Activated CD8-positive, alpha-beta memory T cell treated with anti-CD3 and anti-CD28 coated beads for 36 hours (primary cell): ENCODE measurements at regions not wholly inside any gene's neighbourhood (a gene's known extent, or its start where the extent isn't known, plus 50 kb on each side); places are given as distances from the start of the nearest gene placed in this dataset.

ENCODE experiments used
- CTCF ChIA-PET: fragments of 350-600 bp; sonication (Branson Sonifier 250); formaldehyde crosslinking; loops from one replicate; lab custom pipeline; 2021; ENCODE audit warnings: antibody characterized with exemption; lab: Charles Lee
- POLR2A ChIA-PET: fragments of 350-600 bp; sonication (Branson Sonifier 250); formaldehyde crosslinking; loops from one replicate; lab custom pipeline; 2021; ENCODE audit warnings: antibody characterized with exemption; lab: Charles Lee

GRCh38 chr2:41933585-41934320 is 114.1 kb upstream of the PKDCC start:
- ChIA-PET POLR2A (no interaction called here), CTCF (interaction anchor here (0.5 kb wide), 1 partner anchor 555 kb away, joined by 3 read pairs; no protein-coding TSS in a partner anchor)

- ChIA-PET CTCF (interaction anchor here (0.5 kb wide), 1 partner anchor 554 kb away, joined by 3 read pairs; no protein-coding TSS in a partner anchor), POLR2A (no interaction called here)
Observed at GRCh38 chr2:41934329-41934958, 113.4 kb upstream of the PKDCC start.

DNA sequence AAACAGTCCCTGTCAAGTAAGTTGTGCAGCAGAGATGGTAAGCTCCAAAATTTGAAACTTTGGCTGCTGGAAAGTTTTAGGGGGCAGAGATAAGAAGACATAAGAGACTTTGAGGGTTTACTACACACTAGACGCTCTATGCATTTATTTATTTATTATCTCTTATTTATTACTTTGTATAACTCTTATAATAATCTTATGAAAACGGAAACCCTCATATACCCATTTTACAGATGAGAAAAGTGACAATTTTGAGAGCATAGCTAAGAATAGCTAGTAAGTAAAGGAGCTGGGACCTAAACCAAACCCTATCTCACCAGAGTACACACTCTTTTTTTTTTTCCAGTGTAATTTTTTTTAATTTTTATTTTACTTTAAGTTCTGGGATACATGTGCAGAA is 112.8 kb upstream of the PKDCC start:
- CTCF ChIA-PET, result no interaction called here
- POLR2A ChIA-PET, result no interaction called here

- ChIA-PET POLR2A (no interaction called here), CTCF (no interaction called here)
Observed at GRCh38 chr2:41935825-41936224, 112.0 kb upstream of the PKDCC start.

DNA sequence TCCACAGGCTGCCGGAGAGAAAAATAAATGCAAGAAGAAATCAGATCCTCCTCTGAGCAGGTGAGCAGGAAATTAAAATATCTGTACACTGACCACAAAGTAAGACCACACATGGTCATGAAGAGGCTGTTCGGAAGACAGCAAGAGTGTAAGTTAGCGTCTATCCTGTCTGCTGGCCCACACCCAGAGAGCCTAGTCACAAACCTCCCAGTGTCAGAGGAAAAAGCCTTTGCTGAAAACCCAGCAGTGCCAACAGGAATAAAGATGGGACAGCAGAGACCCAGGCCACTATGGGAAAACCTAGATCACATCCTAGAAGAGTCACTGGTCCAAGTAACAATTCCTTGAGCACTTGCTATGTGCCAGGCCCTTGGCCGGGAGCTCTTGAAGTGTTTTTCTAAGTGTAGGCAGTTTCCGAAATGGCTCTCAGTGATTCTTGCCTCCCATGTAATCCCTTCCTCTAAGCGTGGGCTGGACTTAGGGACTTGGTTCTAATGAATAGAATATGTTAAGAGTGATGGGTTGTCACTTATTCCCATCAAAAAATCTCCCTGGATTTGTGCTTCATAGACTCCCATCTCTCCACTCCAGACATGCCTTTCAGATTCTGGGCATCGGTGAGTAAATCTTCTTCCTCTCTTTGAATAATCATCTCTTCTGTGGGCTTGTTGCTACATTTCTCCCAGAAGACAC is 110.9 kb upstream of the PKDCC start:
- ChIA-PET CTCF (no interaction called here), POLR2A (no interaction called here)

GRCh38 chr2:41937464-41937906 is 110.3 kb upstream of the PKDCC start:
- ChIA-PET POLR2A (no interaction called here), CTCF (no interaction called here)

- CTCF ChIA-PET, result no interaction called here
- POLR2A ChIA-PET, result no interaction called here
Observed at GRCh38 chr2:41937921-41938708, 109.7 kb upstream of the PKDCC start.

DNA sequence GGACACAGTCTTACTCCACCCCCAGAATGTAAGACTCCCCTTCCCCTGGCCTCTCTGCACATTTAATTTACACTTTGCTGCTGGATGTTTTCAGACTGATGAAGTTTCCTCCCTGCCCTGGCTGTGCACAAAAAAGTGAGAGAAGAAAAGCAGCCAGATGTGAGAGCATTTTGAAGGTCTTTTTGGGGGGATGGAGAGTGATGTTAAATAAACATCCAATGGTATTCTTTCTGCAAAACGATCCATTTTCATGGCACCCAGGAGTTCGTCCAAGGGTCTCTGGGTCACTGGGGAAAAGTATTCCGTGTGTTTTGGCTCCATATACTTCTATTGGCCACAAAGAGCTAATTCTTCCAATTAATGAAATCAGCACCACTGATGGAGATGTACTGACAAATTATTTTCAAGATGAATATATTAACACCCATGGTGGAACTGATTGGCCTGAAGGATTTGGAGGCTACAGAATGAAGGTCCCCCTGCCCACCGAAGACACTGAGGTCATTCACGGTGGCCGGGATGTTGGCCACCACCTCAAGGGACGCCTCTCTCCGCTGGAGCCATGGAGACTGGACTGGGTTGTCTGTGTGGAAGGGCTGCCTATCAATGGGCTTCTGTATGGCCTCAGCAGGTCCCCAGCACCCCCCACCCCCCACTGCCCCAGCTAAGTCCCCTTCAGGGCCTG is 107.6 kb upstream of the PKDCC start:
- ChIA-PET POLR2A (no interaction called here), CTCF (interaction anchor here (1.0 kb wide), 1 partner anchor 12 kb away, joined by 3 read pairs; no protein-coding TSS in a partner anchor)

- POLR2A ChIA-PET, result no interaction called here
- CTCF ChIA-PET, result interaction anchor here (1.0 kb wide), 1 partner anchor 13 kb away, joined by 3 read pairs; no protein-coding TSS in a partner anchor
Observed at GRCh38 chr2:41940745-41941063, 107.1 kb upstream of the PKDCC start.

DNA sequence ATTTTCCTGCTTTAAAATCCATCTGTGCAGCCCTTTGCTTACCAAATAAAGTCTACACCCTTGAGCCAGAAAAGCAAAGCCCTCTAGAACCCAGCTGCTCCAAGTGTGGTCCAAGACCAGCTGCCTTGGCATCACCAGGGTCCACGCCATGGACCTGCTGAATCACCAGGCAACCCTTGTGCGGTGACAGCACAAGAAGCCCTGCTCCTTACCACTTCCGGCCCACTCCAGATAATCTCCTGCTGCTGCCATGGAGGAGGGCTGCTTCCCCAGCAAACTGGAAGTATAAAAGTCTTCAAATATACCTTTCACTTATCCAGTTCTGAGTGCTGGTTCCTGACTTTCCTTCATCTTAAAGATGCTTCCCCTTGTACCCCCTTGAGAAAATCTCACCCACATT is 106.0 kb upstream of the PKDCC start:
- CTCF ChIA-PET, result no interaction called here
- POLR2A ChIA-PET, result no interaction called here

- CTCF ChIA-PET, result no interaction called here
Observed at GRCh38 chr2:41942278-41942677, 105.5 kb upstream of the PKDCC start.

GRCh38 chr2:41943159-41943558 is 104.7 kb upstream of the PKDCC start:
- ChIA-PET POLR2A (no interaction called here), CTCF (interaction anchor here (1.3 kb wide), 1 partner anchor 85 kb away, joined by 3 read pairs; no protein-coding TSS in a partner anchor)

More at GRCh38 chr2:41942278-41942677, 105.5 kb upstream of the PKDCC start:
- POLR2A ChIA-PET, result no interaction called here

GRCh38 chr2:41944220-41944880 is 103.5 kb upstream of the PKDCC start:
- CTCF ChIA-PET, result no interaction called here
- POLR2A ChIA-PET, result no interaction called here

GRCh38 chr2:41947701-41948396 is 100.0 kb upstream of the PKDCC start:
- ChIA-PET CTCF (no interaction called here), POLR2A (no interaction called here)

DNA sequence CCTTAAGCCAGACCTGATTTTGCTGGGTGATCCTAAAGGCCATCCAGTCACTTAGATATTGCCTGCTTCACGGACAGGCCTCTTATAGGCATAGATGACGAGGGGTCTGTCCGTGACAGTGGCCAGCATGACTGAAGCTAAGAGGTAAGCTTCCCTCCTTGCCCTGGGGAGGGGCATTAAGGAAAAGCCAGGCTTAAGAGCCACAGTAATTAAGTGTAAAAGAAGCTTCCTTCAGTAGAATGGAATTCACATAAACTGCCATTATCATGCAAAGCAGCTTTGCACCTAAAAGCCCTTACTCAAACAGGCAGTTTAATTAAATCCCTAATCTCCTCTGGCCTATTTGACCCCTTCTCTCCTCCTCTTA is 99.4 kb upstream of the PKDCC start:
- CTCF ChIA-PET, result no interaction called here
- POLR2A ChIA-PET, result no interaction called here

GRCh38 chr2:41949091-41949882 is 98.5 kb upstream of the PKDCC start:
- ChIA-PET POLR2A (no interaction called here), CTCF (no interaction called here)

DNA sequence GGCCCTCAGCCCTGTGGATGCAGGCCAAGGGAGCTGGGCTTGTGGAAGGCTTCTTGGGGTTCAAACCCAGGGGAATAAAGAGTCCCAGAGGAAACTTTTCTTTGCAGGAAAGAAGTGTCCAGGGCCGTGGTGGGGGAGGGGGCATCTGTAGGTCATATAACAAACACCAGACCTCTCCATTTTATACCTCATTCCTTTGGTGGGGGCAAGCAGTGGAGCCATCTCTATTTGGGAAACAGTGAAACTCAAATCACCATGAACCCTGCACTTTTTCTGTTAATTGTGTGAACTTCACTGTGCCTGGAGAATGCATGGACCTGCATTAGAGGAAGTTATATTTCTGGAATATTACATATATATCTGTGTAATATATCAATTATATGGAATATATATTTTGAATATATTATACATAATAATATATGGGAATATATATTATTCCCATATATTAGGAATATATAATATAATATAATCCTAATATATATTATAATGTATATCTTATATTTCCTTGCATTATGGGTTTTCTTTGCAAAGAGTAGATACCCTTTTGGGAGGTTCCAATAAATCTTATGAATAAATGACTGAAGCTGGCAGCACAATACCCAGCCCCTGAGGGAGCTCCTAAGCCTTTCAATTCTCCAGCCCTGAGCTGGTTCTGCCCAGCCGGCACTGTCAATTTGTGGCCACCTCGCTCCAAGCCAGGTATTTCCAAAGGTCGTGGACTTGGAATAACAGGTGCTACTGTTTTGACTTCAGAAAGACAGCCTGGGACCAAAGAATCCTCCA is 97.7 kb upstream of the PKDCC start:
- ChIA-PET CTCF (no interaction called here), POLR2A (no interaction called here)
